ENCODE measurements at regions not wholly inside any gene's neighbourhood (a gene's known extent, or its start where the extent isn't known, plus 50 kb on each side); places are given as distances from the start of the nearest gene placed in this dataset.
"Not testable (repeated sequence)": the region's sequence is repeated elsewhere in the genome, so short reads cannot be mapped to it uniquely, and the experiment has no call there.

DNA sequence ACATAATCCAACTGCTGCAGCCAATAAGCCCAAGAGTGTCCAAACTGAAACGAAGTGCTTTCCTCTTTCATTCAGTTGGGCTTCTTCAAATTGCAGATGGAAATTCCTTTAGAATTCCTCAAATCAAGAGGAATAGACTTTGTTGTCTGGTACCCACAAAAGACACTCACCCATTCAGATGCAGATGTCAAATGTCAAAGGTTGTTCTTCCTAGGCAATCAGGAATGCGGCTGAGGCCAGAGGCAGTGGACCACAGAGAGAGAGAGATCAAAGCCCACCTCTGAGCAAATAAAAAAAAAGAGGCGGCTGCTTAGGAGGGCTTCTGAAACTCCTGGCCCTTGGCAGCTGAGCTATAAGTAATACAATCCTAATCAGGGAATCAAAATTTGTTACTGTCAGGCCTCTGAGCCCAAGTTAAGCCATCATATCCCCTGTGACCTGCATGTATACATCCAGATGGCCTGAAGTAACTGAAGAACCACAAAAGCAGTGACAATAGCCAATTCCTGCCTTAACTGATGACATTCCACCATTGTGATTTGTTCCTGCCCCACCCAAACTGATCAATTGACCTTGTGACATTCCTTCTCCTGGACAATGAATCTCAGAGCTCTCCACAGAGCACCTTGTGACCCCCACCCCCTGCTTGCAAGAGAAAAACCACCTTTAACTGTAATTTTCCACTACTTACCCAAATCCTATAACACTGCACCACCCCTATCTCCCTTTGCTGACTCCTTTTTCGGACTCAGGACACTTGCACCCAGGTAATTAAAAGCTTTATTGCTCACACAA is 303.0 kb upstream of the GJE1 start:
- Histone ChIP-seq H3K36me3 (ENCODE audit: insufficient read depth, low read length) (no peaks in the 10 kb centered on the region), H3K9me2 (ENCODE audit: insufficient read depth, low read length) (no peaks in the 10 kb centered on the region), H3K9me3 (ENCODE audit: low read length) (no peaks in the 10 kb centered on the region), H2AFZ (ENCODE audit: low read depth, low read length) (no peak overlapping the region), H3K27me3 (ENCODE audit: insufficient read depth, low read depth, low read length) (no peaks in the 10 kb centered on the region), H3K9ac (ENCODE audit: low read length) (no peak overlapping the region), H4K20me1 (ENCODE audit: insufficient read depth) (no peaks in the 10 kb centered on the region), H3K4me2 (ENCODE audit: low read length) (no peak overlapping the region), H3K79me2 (replicated peaks; ENCODE audit: insufficient read depth, low read length) (no peaks in the 10 kb centered on the region), H3K4me3 (ENCODE audit: low read length) (no peak overlapping the region), H3F3A (ENCODE audit: insufficient read depth, low read length, poor library complexity, severe bottlenecking) (no peaks in the 10 kb centered on the region), H3K27ac (ENCODE audit: low read length) (no peak overlapping the region)
- TF ChIP-seq POLR2AphosphoS5 (IDR thresholded peaks at IDR 0.05) (no peak), MXI1 (conservative IDR thresholded peaks at IDR 0.05; ENCODE audit: poor library complexity, severe bottlenecking) (no peak), EP300 (conservative IDR thresholded peaks at IDR 0.05; ENCODE audit: poor library complexity, severe bottlenecking) (no peak), TAF1 (IDR thresholded peaks at IDR 0.05; ENCODE audit: low read depth) (no peak), EZH2 (IDR thresholded peaks at IDR 0.05; ENCODE audit: borderline replicate concordance, insufficient read depth, low read length, poor library complexity, severe bottlenecking) (no peak), RAD21 (conservative IDR thresholded peaks at IDR 0.05) (no peak), SMC3 (conservative IDR thresholded peaks at IDR 0.05; ENCODE audit: poor library complexity) (no peak)
- TF ChIP-seq, protein P1, sequence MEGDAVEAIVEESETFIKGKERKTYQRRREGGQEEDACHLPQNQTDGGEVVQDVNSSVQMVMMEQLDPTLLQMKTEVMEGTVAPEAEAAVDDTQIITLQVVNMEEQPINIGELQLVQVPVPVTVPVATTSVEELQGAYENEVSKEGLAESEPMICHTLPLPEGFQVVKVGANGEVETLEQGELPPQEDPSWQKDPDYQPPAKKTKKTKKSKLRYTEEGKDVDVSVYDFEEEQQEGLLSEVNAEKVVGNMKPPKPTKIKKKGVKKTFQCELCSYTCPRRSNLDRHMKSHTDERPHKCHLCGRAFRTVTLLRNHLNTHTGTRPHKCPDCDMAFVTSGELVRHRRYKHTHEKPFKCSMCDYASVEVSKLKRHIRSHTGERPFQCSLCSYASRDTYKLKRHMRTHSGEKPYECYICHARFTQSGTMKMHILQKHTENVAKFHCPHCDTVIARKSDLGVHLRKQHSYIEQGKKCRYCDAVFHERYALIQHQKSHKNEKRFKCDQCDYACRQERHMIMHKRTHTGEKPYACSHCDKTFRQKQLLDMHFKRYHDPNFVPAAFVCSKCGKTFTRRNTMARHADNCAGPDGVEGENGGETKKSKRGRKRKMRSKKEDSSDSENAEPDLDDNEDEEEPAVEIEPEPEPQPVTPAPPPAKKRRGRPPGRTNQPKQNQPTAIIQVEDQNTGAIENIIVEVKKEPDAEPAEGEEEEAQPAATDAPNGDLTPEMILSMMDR (IDR thresholded peaks at IDR 0.05; ENCODE audit: poor library complexity, severe bottlenecking) = no peak
- TF ChIP-seq, protein P2, sequence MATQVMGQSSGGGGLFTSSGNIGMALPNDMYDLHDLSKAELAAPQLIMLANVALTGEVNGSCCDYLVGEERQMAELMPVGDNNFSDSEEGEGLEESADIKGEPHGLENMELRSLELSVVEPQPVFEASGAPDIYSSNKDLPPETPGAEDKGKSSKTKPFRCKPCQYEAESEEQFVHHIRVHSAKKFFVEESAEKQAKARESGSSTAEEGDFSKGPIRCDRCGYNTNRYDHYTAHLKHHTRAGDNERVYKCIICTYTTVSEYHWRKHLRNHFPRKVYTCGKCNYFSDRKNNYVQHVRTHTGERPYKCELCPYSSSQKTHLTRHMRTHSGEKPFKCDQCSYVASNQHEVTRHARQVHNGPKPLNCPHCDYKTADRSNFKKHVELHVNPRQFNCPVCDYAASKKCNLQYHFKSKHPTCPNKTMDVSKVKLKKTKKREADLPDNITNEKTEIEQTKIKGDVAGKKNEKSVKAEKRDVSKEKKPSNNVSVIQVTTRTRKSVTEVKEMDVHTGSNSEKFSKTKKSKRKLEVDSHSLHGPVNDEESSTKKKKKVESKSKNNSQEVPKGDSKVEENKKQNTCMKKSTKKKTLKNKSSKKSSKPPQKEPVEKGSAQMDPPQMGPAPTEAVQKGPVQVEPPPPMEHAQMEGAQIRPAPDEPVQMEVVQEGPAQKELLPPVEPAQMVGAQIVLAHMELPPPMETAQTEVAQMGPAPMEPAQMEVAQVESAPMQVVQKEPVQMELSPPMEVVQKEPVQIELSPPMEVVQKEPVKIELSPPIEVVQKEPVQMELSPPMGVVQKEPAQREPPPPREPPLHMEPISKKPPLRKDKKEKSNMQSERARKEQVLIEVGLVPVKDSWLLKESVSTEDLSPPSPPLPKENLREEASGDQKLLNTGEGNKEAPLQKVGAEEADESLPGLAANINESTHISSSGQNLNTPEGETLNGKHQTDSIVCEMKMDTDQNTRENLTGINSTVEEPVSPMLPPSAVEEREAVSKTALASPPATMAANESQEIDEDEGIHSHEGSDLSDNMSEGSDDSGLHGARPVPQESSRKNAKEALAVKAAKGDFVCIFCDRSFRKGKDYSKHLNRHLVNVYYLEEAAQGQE (IDR thresholded peaks at IDR 0.05; ENCODE audit: borderline replicate concordance) = no peak

DNA sequence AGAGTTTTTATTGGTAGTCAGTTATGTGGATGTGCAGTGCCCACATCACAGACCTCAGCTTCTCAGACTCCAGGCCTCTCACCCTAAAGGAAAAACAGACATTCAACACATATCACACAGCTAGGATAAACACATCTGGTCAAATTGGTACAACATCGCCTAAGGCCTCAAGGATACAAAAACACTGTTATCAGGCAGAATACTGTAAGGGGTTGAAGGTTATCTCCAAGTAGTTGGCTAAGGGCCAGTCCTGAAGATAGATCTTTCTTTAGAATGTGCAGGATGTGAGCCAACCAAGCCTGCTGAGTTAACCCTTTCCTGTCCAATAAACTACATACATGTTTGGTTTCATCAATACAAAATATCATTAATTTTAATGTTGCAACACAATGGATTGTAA is 308.4 kb upstream of the GJE1 start:
- Histone ChIP-seq H3F3A (ENCODE audit: insufficient read depth, low read length, poor library complexity, severe bottlenecking) (no peaks in the 10 kb centered on the region), H3K79me2 (replicated peaks; ENCODE audit: insufficient read depth, low read length) (no peaks in the 10 kb centered on the region), H4K20me1 (ENCODE audit: insufficient read depth) (no peaks in the 10 kb centered on the region), H3K4me3 (ENCODE audit: low read length) (no peak overlapping the region), H3K36me3 (ENCODE audit: insufficient read depth, low read length) (no peaks in the 10 kb centered on the region), H3K9me3 (ENCODE audit: low read length) (peaks cover 3% of the 10 kb centered on the region), H3K27me3 (ENCODE audit: insufficient read depth, low read depth, low read length) (no peaks in the 10 kb centered on the region), H3K9me2 (ENCODE audit: insufficient read depth, low read length) (no peaks in the 10 kb centered on the region), H3K27ac (ENCODE audit: low read length) (no peak overlapping the region), H3K9ac (ENCODE audit: low read length) (no peak overlapping the region), H3K4me2 (ENCODE audit: low read length) (no peak overlapping the region), H2AFZ (ENCODE audit: low read depth, low read length) (no peak overlapping the region)
- TF ChIP-seq RAD21 (conservative IDR thresholded peaks at IDR 0.05) = no peak

DNA sequence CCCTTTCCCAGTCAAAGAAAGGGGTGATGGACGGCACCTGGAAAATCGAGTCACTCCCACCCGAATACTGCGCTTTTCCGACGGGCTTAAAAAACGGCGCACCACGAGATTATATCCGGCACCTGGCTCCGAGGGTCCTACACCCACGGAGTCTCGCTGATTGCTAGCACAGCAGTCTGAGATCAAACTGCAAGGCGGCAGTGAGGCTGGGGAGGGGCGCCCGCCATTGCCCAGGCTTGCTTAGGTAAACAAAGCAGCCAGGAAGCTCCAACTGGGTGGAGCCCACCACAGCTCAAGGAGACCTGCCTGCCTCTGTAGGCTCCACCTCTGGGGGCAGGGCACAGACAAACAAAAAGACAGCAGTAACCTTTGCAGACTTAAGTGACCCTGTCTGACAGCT is 317.7 kb upstream of the GJE1 start:
- not testable (repeated sequence) for H3K4me3 ChIP-seq (ENCODE audit: low read length); H4K20me1 ChIP-seq (ENCODE audit: insufficient read depth); H3K36me3 ChIP-seq (ENCODE audit: insufficient read depth, low read length); H3K27me3 ChIP-seq (ENCODE audit: insufficient read depth, low read depth, low read length); H3K4me2 ChIP-seq (ENCODE audit: low read length); H3K79me2 ChIP-seq (replicated peaks; ENCODE audit: insufficient read depth, low read length); H3K9ac ChIP-seq (ENCODE audit: low read length); H3K9me3 ChIP-seq (ENCODE audit: low read length); H2AFZ ChIP-seq (ENCODE audit: low read depth, low read length); H3K9me2 ChIP-seq (ENCODE audit: insufficient read depth, low read length); H3K27ac ChIP-seq (ENCODE audit: low read length); H3F3A ChIP-seq (ENCODE audit: insufficient read depth, low read length, poor library complexity, severe bottlenecking)

Data from neural cell (in vitro differentiated cells).